H1 (cell line): ENCODE measurements at regions not wholly inside any gene's neighbourhood (a gene's known extent, or its start where the extent isn't known, plus 50 kb on each side); places are given as distances from the start of the nearest gene placed in this dataset.

Experiments used
- ATF2 ChIP-seq: IDR thresholded peaks from 2 replicates; pipeline ENCODE4 v1.6.1; 2012; ENCODE audit warnings: low read length, inconsistent platforms
- CHD7 ChIP-seq: fragments of 300-600 bp; sonication (generic); IDR thresholded peaks from 2 replicates; pipeline ENCODE4 v1.7.1; 2012; ENCODE audit warnings: low read length, moderate library complexity, mild to moderate bottlenecking, inconsistent platforms; ENCODE audit not compliant: insufficient replicate concordance
- E2F6 ChIP-seq: IDR thresholded peaks from 2 replicates; pipeline ENCODE4 v1.6.1; 2012; ENCODE audit warnings: inconsistent platforms
- SUZ12 ChIP-seq: fragments of 200-600 bp; sonication (generic); IDR thresholded peaks from 2 replicates; pipeline ENCODE4 v1.6.1; 2012; ENCODE audit warnings: mild to moderate bottlenecking, inconsistent platforms, low read length, moderate library complexity, mixed read lengths

DNA sequence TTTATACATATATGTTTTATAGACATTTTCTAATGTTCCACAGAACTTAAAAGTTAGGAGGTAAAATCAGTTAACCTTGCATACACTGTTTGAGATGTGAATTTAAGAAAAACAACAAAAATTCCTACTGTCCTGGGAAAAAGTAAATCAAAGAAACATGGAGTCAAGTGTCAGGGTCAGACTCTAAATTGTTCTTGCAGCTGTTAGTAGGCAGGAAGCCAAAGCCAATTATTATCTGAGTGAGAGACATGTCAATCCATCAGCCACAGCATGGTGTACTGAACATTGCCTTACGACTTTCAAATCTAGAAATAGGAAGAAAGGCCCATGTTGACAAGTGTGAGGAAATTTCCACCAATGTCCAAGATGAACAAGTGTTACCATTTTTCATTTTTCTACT, 461.2 kb upstream of the MBL2 start (continued):
- TF ChIP-seq SUZ12 (no peak), E2F6 (no peak), ATF2 (no peak), CHD7 (no peak)
